DMS53 (cell line): ENCODE measurements at regions not wholly inside any gene's neighbourhood (a gene's known extent, or its start where the extent isn't known, plus 50 kb on each side); places are given as distances from the start of the nearest gene placed in this dataset.

Experiments
- DNase-seq: peaks from one replicate; lab custom pipeline; 2025; lab: John Stamatoyannopoulos, UW

GRCh38 chr2:105621038-105621437 lies 123.7 kb upstream of the NCK2 start:
- DNase-seq: no peak

DNA sequence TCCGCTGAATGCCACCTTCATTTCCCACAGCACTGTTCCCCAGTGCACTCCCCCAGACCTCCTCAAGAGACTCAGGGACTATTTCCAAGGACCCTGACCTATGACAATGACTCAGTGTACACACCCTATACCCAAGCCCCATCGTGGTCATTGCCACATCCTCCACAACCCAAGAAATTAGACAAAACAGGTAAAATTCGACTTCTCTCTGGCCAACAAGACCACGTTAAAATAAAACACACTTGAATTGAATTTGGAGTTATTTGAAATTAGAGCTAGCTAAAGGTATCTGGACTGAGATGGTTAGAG lies 126.4 kb upstream of the NCK2 start:
- DNase-seq: no peak

- peak; percentile 99 for DNase-seq
Measured at GRCh38 chr2:105617631-105618350, 126.9 kb upstream of the NCK2 start.

DNA sequence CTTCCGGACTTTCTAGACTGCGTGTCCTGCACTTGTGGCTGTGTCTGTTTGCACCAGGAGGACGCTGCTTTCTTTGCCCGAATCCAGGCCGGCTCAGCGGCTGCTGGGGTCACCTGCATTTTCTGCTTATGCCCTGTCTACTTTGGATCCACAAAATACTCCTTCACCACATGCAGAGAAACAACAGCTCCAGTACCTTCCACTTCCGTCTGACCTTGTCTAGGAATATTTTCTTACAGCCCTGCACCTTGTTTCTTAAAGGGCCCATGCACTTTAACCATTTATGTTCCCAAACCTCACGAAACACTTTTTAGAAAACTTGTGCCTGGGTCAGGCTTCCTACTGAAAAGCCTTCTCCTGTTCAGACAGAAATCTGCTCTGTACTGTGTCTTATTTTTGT lies 129.4 kb upstream of the NCK2 start:
- no peak for DNase-seq

DNA sequence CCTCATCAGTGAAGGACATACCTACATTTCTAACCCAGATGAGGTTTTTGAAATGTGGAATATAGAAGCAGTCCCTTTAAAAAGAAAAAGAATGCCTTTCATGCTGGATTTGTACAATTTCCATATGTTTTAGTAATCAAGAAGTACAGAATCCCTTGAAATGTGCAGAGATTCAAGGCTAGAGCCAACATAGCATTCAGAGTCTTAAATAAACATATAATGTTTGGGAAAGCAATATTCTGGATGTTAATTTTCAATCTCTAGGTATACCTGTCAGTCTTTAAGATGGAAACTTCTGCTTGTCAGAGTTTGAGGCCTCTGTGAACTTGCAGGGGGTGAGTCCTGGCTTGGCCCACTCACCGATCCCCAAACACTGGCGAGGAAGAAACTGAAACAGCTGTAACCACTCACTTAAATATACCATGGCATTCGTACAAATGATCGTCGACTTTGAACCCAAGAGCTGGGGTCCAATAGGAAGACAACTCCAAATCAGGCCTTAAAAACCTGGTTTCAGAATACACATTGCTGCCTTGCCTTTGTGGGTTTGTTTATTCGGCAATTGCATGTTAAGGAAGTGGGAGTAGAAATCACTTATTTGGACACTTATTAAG lies 132.8 kb upstream of the NCK2 start:
- peak; percentile 36 for DNase-seq

- no peak for DNase-seq
Measured at GRCh38 chr2:105611333-105611637, 133.4 kb upstream of the NCK2 start.

DNA sequence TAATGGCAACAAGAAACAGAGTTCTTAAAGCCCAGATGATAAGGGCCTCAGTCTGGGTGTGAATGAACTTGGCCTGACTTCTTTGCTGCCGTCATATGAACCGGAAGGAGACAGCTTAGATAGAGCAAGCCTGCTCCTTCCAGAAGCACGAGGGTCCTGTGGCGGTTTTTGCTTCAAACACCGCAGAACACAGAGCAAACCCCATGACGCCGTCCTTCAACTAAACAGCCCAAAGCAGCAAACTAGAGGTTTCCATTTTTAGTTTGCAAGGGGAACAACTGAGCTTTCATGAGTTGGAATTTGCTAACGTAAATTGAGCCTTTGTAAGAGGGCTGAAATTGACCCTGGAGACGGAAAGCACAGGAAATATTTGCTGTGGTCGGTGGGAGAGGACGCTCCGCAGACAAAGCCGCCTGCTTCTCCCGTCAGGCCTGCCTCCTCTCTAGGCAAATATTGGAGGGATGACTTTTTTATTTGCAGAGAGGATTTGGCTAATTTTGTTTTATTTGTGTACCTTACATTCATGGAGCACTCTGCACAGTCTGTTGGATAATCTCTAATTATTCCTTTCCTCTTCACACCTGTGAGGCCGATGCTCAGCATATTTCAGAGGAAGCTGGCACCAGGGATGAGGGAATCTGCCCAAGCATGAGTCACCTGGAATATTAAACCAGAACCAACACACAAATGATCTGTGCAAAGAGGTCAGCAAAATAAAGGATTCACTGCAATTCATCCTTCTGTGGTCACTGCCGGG lies 134.0 kb upstream of the NCK2 start:
- peak; percentile 92 for DNase-seq

GRCh38 chr2:105609746-105610402 lies 134.8 kb upstream of the NCK2 start:
- DNase-seq: peak; percentile 33

- DNase-seq: peak; percentile 54
Measured at GRCh38 chr2:105607920-105608504, 136.7 kb upstream of the NCK2 start.

- DNase-seq: no peak
Measured at GRCh38 chr2:105606081-105606480, 138.6 kb upstream of the NCK2 start.

- DNase-seq: no peak
Measured at GRCh38 chr2:105604938-105605337, 139.8 kb upstream of the NCK2 start.

GRCh38 chr2:105600949-105601794 lies 143.5 kb upstream of the NCK2 start:
- DNase-seq: no peak

- DNase-seq: no peak
Measured at GRCh38 chr2:105600602-105600948, 144.1 kb upstream of the NCK2 start.

DNA sequence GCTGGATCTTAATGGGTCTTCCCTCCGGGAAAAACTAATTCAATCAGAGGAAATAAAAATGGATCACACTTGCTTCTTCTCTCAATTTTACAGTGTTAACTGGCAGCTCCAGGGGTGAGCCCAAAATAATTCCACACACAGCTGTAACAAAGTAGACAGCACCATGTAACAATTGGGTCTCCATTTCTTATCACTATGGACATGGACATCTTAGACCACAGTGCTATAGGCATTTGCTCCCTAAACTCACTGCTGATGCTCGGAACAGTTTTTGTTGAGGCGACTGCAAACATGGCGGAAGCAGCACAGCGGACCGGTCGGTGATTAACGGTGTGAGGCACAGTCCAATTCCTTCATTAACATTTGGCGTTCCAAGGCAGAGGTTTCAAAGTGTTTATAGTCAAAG lies 144.7 kb upstream of the NCK2 start:
- DNase-seq: no peak

DNA sequence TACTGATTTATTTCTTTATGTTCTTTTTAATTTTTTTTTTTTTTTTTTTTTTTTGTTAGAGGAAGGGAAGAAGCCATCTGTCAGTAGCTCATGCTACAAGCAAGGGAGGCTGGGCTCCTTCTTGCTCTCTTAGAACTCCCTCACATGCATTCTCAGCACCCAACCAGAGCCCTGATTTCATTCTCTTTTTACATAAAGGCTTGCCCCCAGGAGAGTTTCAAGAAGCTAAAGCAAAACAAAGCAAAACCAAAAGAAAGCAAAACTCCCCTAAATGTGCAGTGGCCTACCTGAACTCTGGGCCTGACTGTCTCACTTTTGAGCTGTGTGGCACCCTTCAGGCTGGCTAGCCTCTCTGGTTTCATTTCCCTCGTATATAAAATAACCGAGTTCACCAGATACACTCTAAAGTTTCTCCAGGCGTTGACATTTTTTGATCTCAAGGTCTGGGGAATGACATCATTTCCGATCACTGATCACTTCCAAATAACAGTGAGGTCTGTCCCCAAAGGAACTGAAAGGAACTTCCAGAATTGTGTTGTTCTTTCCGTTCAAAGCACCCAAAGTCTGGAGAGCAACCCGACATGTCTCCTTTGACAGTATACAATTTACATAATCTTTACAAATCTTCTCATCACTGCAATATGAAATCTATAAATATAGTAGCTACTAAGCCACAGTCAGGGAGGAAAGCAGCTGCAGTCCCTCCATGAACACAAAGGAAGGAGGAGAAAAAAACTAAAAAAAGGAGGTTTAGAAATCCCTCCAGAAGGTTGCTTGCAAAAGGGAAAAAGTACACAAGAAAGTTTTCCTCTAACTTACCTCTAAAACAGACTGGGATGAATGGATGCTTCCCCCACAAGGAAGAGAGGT lies 145.6 kb upstream of the NCK2 start:
- no peak for DNase-seq

GRCh38 chr2:105597806-105598803 lies 146.6 kb upstream of the NCK2 start:
- DNase-seq: no peak

- DNase-seq: no peak
Measured at GRCh38 chr2:105597011-105597805, 147.5 kb upstream of the NCK2 start.

DNA sequence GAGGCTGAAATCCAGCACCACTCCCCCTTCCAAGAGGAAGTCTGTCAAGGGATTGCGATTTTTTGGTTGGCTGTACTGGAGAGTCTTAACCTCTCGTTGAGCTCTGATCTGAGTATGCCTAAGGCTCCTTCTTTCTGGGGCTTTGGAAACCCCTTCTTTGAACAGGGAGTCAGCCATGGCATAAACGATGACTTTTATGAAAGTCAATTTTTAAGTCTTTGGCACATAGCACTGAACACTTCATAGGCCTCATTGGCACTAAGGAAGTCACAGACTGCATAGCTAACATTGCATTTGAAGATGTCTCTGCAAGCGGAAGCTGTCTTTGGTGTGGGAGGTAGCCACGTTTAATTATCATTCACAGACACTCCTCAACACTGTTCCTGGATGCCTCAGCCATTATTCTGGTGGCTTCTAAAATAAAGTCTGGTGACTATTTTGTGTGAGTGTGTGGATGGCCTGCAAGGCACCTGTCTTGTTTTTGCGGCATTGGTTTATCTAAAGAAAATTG lies 148.2 kb upstream of the NCK2 start:
- no peak for DNase-seq
